DOHH2 (cell line): ENCODE measurements at regions not wholly inside any gene's neighbourhood (a gene's known extent, or its start where the extent isn't known, plus 50 kb on each side); places are given as distances from the start of the nearest gene placed in this dataset.

Experiments used
- H3F3A ChIP-seq: fragments of 200-600 bp; sonication (generic), shearing (Covaris generic); 2 replicates; pipeline ENCODE4 v1.6.0; 2016; ENCODE audit warnings: antibody characterized with exemption, mild to moderate bottlenecking; ENCODE audit not compliant: control insufficient read depth, insufficient read depth
- H3K27ac ChIP-seq: fragments of 200-600 bp; sonication (generic); 2 replicates; pipeline ENCODE4 v1.5.1; 2014; ENCODE audit warnings: low read depth, mild to moderate bottlenecking, low read length, moderate library complexity
- H3K27me3 ChIP-seq: fragments of 200-600 bp; sonication (generic); 2 replicates; pipeline ENCODE4 v1.6.1; 2014; ENCODE audit warnings: mild to moderate bottlenecking, low read length, mixed read lengths; ENCODE audit not compliant: control insufficient read depth
- H3K36me3 ChIP-seq: fragments of 200-600 bp; sonication (generic); 2 replicates; pipeline ENCODE4 v1.6.1; 2014; ENCODE audit warnings: mild to moderate bottlenecking, low read length, moderate library complexity, mixed read lengths; ENCODE audit not compliant: control insufficient read depth
- H3K4me1 ChIP-seq: fragments of 200-600 bp; sonication (generic); 2 replicates; pipeline ENCODE4 v1.6.1; 2014; ENCODE audit warnings: mild to moderate bottlenecking, low read length, mixed read lengths; ENCODE audit not compliant: control insufficient read depth
- H3K4me2 ChIP-seq: fragments of 200-600 bp; sonication (generic); 2 replicates; pipeline ENCODE4 v1.6.0; 2014; ENCODE audit warnings: mild to moderate bottlenecking, low read length, moderate library complexity
- H3K4me3 ChIP-seq: fragments of 200-600 bp; sonication (generic); 2 replicates; pipeline ENCODE4 v1.5.1; 2014; ENCODE audit warnings: mild to moderate bottlenecking, low read length, mixed read lengths
- H3K79me2 ChIP-seq: fragments of 200-600 bp; sonication (generic); 2 replicates; pipeline ENCODE4 v1.6.1; 2014; ENCODE audit warnings: mild to moderate bottlenecking, low read length, mixed read lengths; ENCODE audit not compliant: control insufficient read depth
- H3K9me2 ChIP-seq: fragments of 200-600 bp; sonication (generic); replicated peaks from 2 replicates; pipeline ENCODE4 v1.6.1; 2014; ENCODE audit warnings: mild to moderate bottlenecking, low read length, mixed read lengths; ENCODE audit not compliant: control insufficient read depth
- H3K9me3 ChIP-seq: fragments of 200-600 bp; sonication (generic); 2 replicates; pipeline ENCODE4 v1.6.1; 2014; ENCODE audit warnings: antibody characterized with exemption, low read length, mixed read lengths; ENCODE audit not compliant: control insufficient read depth, insufficient read depth
- H4K20me1 ChIP-seq: fragments of 200-600 bp; sonication (generic); 2 replicates; pipeline ENCODE4 v1.6.0; 2014; ENCODE audit warnings: low read depth, mild to moderate bottlenecking, antibody characterized with exemption, low read length, moderate library complexity; ENCODE audit not compliant: control insufficient read depth, insufficient read depth
- EZH2phosphoT487 ChIP-seq: fragments of 200-600 bp; sonication (generic); IDR thresholded peaks from 2 replicates; pipeline ENCODE4 v1.6.1; 2017; ENCODE audit warnings: borderline replicate concordance, mild to moderate bottlenecking, antibody characterized with exemption, low read length, moderate library complexity, mixed read lengths
- TF ChIP-seq, protein P1 (sequence below): fragments of 200-600 bp; sonication (generic); IDR thresholded peaks from one replicate; pipeline ENCODE4 v1.5.1; 2014; ENCODE audit warnings: antibody characterized with exemption, mild to moderate bottlenecking, low read depth, low read length; ENCODE audit not compliant: poor library complexity, severe bottlenecking

DNA sequence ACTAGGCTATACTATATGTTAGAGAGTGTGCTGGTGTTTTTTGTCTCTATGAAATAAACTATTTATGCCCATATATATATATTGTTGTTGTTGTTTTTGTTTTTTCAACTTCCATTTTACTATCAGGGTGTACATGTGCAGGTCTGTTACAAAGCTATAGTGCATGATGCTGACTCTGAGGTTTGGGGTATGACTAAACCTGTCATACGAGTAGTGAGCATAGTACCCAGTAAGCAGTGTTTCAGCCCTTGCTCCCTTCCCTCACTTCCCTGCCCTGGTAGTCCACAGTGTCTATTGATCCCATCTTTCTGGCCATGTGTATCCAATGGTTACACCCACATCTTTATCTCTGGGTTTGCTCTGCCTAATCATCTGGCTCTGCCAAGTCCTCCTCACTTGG, 101.8 kb downstream of the FAS start:
- TF ChIP-seq, protein P1, sequence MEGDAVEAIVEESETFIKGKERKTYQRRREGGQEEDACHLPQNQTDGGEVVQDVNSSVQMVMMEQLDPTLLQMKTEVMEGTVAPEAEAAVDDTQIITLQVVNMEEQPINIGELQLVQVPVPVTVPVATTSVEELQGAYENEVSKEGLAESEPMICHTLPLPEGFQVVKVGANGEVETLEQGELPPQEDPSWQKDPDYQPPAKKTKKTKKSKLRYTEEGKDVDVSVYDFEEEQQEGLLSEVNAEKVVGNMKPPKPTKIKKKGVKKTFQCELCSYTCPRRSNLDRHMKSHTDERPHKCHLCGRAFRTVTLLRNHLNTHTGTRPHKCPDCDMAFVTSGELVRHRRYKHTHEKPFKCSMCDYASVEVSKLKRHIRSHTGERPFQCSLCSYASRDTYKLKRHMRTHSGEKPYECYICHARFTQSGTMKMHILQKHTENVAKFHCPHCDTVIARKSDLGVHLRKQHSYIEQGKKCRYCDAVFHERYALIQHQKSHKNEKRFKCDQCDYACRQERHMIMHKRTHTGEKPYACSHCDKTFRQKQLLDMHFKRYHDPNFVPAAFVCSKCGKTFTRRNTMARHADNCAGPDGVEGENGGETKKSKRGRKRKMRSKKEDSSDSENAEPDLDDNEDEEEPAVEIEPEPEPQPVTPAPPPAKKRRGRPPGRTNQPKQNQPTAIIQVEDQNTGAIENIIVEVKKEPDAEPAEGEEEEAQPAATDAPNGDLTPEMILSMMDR: no peak
- TF ChIP-seq EZH2phosphoT487: no peak
- Histone ChIP-seq H3K9me2 (no peaks in the 10 kb centered on the region), H3F3A (no peaks in the 10 kb centered on the region), H4K20me1 (no peaks in the 10 kb centered on the region), H3K4me1 (no peaks in the 10 kb centered on the region), H3K9me3 (no peaks in the 10 kb centered on the region), H3K36me3 (no peaks in the 10 kb centered on the region), H3K27ac (no peak overlapping the region), H3K27me3 (no peaks in the 10 kb centered on the region), H3K4me3 (no peak overlapping the region), H3K79me2 (no peaks in the 10 kb centered on the region), H3K4me2 (no peak overlapping the region)

- Histone ChIP-seq H3K4me1 (no peaks in the 10 kb centered on the region), H3K36me3 (no peaks in the 10 kb centered on the region), H3K79me2 (no peaks in the 10 kb centered on the region), H3K4me2 (no peak overlapping the region), H3K9me3 (no peaks in the 10 kb centered on the region), H3K27me3 (no peaks in the 10 kb centered on the region), H3F3A (no peaks in the 10 kb centered on the region), H4K20me1 (no peaks in the 10 kb centered on the region), H3K4me3 (no peak overlapping the region), H3K9me2 (no peaks in the 10 kb centered on the region), H3K27ac (no peak overlapping the region)
- TF ChIP-seq EZH2phosphoT487: no peak
- TF ChIP-seq, protein P1: no peak
Measured at GRCh38 chr10:89091496-89091895, 100.9 kb downstream of the FAS start.

DNA sequence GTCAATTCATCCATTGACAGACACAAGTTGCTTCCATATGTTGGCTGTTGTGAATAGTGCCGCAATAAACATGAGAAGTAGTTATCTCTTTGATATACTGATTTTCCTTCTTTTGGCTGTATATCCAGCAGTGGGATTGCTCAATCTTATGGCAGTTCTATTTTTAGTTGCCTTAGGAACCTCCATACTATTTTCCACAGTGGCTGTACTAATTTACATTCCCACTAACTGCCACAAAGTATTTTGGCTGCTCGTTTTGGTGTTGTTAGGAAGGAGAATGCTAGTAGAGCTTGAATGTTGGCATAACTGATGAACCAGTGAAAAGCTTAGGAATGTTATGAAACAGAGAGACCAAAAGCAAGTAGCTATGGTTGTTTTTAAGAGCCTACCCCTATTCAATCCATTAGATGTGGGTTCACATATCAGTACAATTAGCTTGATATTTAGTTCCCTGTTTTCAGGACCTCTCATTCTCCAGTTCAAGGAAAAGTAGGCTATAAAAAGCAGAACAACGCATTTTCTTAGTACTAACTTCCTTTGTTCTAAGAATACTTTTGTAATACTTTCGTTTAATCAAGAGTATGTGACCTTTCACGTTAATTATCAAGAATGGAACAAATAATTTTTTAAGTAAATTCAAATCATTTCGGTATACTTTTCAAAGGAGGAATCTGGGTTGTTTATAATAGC, 100.3 kb downstream of the FAS start:
- Histone ChIP-seq H3K4me3 (no peak overlapping the region), H3K9me3 (no peaks in the 10 kb centered on the region), H3F3A (no peaks in the 10 kb centered on the region), H3K4me1 (no peaks in the 10 kb centered on the region), H4K20me1 (no peaks in the 10 kb centered on the region), H3K9me2 (no peaks in the 10 kb centered on the region), H3K79me2 (no peaks in the 10 kb centered on the region), H3K27ac (no peak overlapping the region), H3K36me3 (no peaks in the 10 kb centered on the region), H3K27me3 (no peaks in the 10 kb centered on the region), H3K4me2 (no peak overlapping the region)
- TF ChIP-seq, protein P1: no peak
- no peak for TF ChIP-seq EZH2phosphoT487
